WTC11 (cell line): ENCODE measurements at regions not wholly inside any gene's neighbourhood (a gene's known extent, or its start where the extent isn't known, plus 50 kb on each side); places are given as distances from the start of the nearest gene placed in this dataset.

Source experiments
- ATAC-seq: fragments of 200-7000 bp; cut with Tn5 transposase; 2 replicates; pipeline ENCODE4 v1.10.0; 2021; ENCODE audit warnings: mild to moderate bottlenecking, moderate library complexity
- CTCF ChIA-PET: fragments of 300-600 bp; sonication (Branson Sonifier 250); formaldehyde crosslinking; loops from one replicate; lab custom pipeline; 2021; ENCODE audit warnings: antibody characterized with exemption; lab: Charles Lee
- POLR2A ChIA-PET: fragments of 350-600 bp; sonication (Branson Sonifier 250); formaldehyde crosslinking; loops from one replicate; lab custom pipeline; 2021; ENCODE audit warnings: antibody characterized with exemption; lab: Charles Lee
- DNase-seq: peaks from one replicate; pipeline ENCODE4 v3.0.0; 2021; ENCODE audit warnings: low spot score
- H3K27ac Mint-ChIP-seq: 2 replicates; pipeline ENCODE4 v1.8.0; 2021; ENCODE audit warnings: mixed read lengths
- H3K27me3 Mint-ChIP-seq: 2 replicates; pipeline ENCODE4 v1.8.0; 2021; ENCODE audit warnings: low read depth, mild to moderate bottlenecking, moderate library complexity, mixed read lengths
- H3K36me3 Mint-ChIP-seq: 2 replicates; pipeline ENCODE4 v1.8.0; 2021; ENCODE audit warnings: mixed read lengths
- H3K4me1 Mint-ChIP-seq: 2 replicates; pipeline ENCODE4 v1.8.0; 2022; ENCODE audit warnings: mixed read lengths
- H3K4me3 Mint-ChIP-seq: 2 replicates; pipeline ENCODE4 v1.8.0; 2021; ENCODE audit warnings: mild to moderate bottlenecking, moderate library complexity, mixed read lengths
- H3K9me3 Mint-ChIP-seq: 2 replicates; pipeline ENCODE4 v1.8.0; 2021; ENCODE audit warnings: mixed read lengths
- GRHL2 ChIP-seq: fragments of 250-450 bp; sonication (Bioruptor Pico); IDR thresholded peaks from 2 replicates; pipeline ENCODE4 v1.8.0; 2022; ENCODE audit warnings: mild to moderate bottlenecking, moderate library complexity; ENCODE audit not compliant: insufficient replicate concordance, severe bottlenecking
- HMGA2 ChIP-seq: fragments of 250-450 bp; sonication (Bioruptor Pico); IDR thresholded peaks from 2 replicates; pipeline ENCODE4 v1.4.0; 2021; ENCODE audit warnings: mild to moderate bottlenecking, moderate library complexity
- JUN ChIP-seq: sonication (generic); formaldehyde crosslinking; IDR thresholded peaks from 2 replicates; pipeline ENCODE4 v1.8.0; 2023; ENCODE audit warnings: mild to moderate bottlenecking, missing genetic modification reagents
- MXD4 ChIP-seq: fragments of 250-450 bp; sonication (Bioruptor Pico); IDR thresholded peaks from 2 replicates; pipeline ENCODE4 v1.8.0; 2021; ENCODE audit warnings: mild to moderate bottlenecking, moderate library complexity, borderline replicate concordance
- NFE2L1 ChIP-seq: sonication (generic); formaldehyde crosslinking; IDR thresholded peaks from 2 replicates; pipeline ENCODE4 v1.8.1; 2023; ENCODE audit warnings: missing genetic modification reagents
- SP1 ChIP-seq: sonication (generic); formaldehyde crosslinking; conservative IDR thresholded peaks from 2 replicates; pipeline ENCODE4 v1.8.1; 2022; ENCODE audit warnings: missing genetic modification reagents
- TP53 ChIP-seq: sonication (generic); formaldehyde crosslinking; IDR thresholded peaks from 2 replicates; pipeline ENCODE4 v1.8.1; 2023; ENCODE audit warnings: mild to moderate bottlenecking, missing genetic modification reagents
- ZNF416 ChIP-seq: fragments of 250-450 bp; sonication (Bioruptor Pico); IDR thresholded peaks from 2 replicates; pipeline ENCODE4 v1.9.0; 2021; ENCODE audit warnings: mild to moderate bottlenecking, inconsistent platforms
- TF ChIP-seq, protein P1 (sequence below): fragments of 250-450 bp; sonication (Bioruptor Pico); IDR thresholded peaks from 2 replicates; pipeline ENCODE4 v1.9.0; 2021; ENCODE audit warnings: mild to moderate bottlenecking
- TF ChIP-seq, protein P2 (sequence below): sonication (generic); formaldehyde crosslinking; IDR thresholded peaks from 2 replicates; pipeline ENCODE4 v1.8.0; 2022; ENCODE audit warnings: mild to moderate bottlenecking, missing genetic modification reagents
- TF ChIP-seq, protein P3 (sequence below): fragments of 250-450 bp; sonication (Bioruptor Pico); conservative IDR thresholded peaks from 2 replicates; pipeline ENCODE4 v1.9.0; 2021; ENCODE audit warnings: mild to moderate bottlenecking
- TF ChIP-seq, protein P4 (sequence below): fragments of 250-450 bp; sonication (Bioruptor Pico); IDR thresholded peaks from 2 replicates; pipeline ENCODE4 v1.9.0; 2021; ENCODE audit warnings: moderate library complexity, mild to moderate bottlenecking, inconsistent platforms, borderline replicate concordance
- TF ChIP-seq, protein P5 (sequence below): sonication (generic); formaldehyde crosslinking; IDR thresholded peaks from 2 replicates; pipeline ENCODE4 v1.8.1; 2022; ENCODE audit warnings: mild to moderate bottlenecking, missing genetic modification reagents, moderate library complexity, borderline replicate concordance
- TF ChIP-seq, protein P6 (sequence below): sonication (generic); formaldehyde crosslinking; IDR thresholded peaks from 2 replicates; pipeline ENCODE4 v1.8.1; 2023; ENCODE audit warnings: mild to moderate bottlenecking, missing genetic modification reagents, moderate library complexity

DNA sequence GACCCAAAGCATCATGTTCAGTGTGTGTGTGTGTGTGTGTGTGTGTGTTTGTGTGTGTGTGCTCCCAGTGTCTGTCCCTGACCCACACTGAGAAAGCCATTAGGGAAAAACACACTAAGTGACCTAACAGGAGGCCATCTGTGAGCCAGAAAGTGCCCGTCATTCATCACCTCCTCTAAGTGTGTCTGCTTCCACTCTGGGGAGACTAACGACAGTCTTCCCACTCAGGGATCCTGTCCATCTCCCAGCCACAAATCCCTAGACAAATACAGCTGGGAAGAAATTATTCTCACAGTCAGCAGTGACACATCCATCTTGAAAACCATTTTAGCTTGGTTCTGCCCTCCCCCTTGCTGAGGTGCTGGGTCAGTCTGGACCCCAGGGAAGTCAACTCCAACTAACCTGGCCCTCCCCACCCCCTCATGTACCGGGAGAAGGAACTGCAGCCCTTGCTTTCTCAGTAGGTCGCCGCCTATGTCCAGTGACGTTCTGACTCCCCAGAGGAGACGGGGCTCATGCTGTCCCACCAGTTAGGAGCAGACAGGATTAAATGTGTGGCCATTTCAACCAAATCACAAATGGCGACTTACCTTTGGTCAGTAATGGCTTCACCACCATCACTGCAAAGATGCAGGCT is 296.5 kb upstream of the ZNF32 start (continued):
- TF ChIP-seq, protein P1, sequence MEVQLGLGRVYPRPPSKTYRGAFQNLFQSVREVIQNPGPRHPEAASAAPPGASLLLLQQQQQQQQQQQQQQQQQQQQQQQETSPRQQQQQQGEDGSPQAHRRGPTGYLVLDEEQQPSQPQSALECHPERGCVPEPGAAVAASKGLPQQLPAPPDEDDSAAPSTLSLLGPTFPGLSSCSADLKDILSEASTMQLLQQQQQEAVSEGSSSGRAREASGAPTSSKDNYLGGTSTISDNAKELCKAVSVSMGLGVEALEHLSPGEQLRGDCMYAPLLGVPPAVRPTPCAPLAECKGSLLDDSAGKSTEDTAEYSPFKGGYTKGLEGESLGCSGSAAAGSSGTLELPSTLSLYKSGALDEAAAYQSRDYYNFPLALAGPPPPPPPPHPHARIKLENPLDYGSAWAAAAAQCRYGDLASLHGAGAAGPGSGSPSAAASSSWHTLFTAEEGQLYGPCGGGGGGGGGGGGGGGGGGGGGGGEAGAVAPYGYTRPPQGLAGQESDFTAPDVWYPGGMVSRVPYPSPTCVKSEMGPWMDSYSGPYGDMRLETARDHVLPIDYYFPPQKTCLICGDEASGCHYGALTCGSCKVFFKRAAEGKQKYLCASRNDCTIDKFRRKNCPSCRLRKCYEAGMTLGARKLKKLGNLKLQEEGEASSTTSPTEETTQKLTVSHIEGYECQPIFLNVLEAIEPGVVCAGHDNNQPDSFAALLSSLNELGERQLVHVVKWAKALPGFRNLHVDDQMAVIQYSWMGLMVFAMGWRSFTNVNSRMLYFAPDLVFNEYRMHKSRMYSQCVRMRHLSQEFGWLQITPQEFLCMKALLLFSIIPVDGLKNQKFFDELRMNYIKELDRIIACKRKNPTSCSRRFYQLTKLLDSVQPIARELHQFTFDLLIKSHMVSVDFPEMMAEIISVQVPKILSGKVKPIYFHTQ = no peak
- TF ChIP-seq, protein P2, sequence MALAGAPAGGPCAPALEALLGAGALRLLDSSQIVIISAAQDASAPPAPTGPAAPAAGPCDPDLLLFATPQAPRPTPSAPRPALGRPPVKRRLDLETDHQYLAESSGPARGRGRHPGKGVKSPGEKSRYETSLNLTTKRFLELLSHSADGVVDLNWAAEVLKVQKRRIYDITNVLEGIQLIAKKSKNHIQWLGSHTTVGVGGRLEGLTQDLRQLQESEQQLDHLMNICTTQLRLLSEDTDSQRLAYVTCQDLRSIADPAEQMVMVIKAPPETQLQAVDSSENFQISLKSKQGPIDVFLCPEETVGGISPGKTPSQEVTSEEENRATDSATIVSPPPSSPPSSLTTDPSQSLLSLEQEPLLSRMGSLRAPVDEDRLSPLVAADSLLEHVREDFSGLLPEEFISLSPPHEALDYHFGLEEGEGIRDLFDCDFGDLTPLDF = no peak
- no peak for TF ChIP-seq TP53 (CRISPR knock-in tag)
- TF ChIP-seq NFE2L1 (CRISPR knock-in tag) = no peak
- TF ChIP-seq, protein P3, sequence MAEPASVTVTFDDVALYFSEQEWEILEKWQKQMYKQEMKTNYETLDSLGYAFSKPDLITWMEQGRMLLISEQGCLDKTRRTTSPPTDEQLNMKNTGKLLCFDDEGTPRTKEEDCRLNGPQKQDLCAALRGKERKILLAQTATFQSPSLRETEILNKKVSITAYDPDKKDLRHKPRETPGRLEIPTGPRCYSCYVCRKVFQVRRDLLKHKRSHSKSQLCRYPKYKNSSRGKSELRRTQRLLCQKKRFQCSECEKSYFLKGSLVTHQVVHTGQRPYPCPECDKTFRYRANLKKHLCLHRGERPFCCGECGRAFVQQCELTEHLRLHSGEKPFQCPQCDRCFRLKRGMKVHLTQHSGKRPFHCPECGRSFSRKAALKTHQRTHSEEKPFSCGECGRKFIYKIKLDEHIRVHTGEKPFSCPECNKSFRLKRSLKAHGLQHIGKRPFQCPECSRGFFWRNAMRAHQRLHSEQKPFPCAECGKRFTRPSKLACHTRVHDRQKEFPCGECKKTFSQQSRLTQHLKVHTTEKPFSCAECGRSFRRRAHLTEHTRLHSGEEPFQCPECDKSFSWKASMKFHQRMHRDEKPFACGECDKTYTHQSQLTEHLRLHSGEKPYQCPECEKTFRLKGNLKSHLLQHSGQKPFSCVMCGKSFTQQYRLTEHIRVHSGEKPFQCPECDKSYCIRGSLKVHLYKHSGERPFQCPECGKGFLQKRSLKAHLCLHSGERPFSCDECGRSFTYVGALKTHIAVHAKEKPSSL = no peak
- no peak for TF ChIP-seq HMGA2 (CRISPR knock-in tag)
- TF ChIP-seq MXD4 = no peak
- no peak for TF ChIP-seq JUN (CRISPR knock-in tag)
- no peak for TF ChIP-seq ZNF416 (CRISPR knock-in tag)
- TF ChIP-seq, protein P4, sequence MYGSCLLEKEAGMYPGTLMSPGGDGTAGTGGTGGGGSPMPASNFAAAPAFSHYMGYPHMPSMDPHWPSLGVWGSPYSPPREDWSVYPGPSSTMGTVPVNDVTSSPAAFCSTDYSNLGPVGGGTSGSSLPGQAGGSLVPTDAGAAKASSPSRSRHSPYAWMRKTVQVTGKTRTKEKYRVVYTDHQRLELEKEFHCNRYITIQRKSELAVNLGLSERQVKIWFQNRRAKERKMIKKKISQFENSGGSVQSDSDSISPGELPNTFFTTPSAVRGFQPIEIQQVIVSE = no peak
- TF ChIP-seq, protein P5, sequence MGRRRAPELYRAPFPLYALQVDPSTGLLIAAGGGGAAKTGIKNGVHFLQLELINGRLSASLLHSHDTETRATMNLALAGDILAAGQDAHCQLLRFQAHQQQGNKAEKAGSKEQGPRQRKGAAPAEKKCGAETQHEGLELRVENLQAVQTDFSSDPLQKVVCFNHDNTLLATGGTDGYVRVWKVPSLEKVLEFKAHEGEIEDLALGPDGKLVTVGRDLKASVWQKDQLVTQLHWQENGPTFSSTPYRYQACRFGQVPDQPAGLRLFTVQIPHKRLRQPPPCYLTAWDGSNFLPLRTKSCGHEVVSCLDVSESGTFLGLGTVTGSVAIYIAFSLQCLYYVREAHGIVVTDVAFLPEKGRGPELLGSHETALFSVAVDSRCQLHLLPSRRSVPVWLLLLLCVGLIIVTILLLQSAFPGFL (CRISPR knock-in tag) = no peak
- TF ChIP-seq, all 79 proteins: peak for 0

DNA sequence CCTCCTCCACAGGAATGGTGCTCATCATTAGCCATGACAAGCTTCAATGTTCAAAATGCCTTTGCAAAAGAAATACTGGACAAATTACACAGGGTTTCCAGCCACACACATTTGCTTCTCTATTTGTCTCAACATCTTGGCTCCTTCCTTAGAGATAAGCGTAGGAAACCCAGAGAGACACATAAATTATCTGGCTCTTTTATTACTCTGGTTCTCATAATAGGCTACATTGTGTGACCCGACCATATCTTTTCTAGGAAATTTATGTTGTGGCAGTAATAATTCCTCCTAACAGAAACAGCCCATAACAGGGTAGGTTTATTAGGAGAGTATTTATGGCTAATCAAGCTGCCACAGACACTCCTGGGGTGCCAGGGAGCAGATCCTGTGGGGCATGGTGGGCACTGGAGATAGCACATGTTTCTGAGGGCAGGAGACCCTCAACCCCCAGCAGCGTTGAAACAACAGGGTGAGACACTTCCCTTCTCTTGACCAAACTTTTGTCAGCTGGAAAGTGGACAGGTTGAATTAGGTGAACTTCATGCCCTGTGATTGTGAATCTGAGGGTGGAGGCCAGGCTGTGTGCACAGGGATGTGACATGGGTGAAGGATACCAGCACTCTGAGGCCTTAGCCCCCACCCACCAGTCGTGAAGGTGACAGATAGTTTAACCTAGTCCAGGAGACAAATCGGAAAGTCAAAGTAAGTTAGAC is 295.9 kb upstream of the ZNF32 start:
- ATAC-seq (no peak), DNase-seq (no peak)
- Mint-ChIP-seq H3K4me1 (peaks cover 7% of the 10 kb centered on the region), H3K36me3 (no peaks in the 10 kb centered on the region), H3K27ac (no peak overlapping the region), H3K27me3 (no peaks in the 10 kb centered on the region), H3K4me3 (no peak overlapping the region), H3K9me3 (peaks cover 5% of the 10 kb centered on the region)
- POLR2A ChIA-PET = no interaction called here
- TF ChIP-seq MXD4 (no peak), SP1 (CRISPR knock-in tag) (no peak), GRHL2 (CRISPR knock-in tag) (no peak)
- TF ChIP-seq, protein P6, sequence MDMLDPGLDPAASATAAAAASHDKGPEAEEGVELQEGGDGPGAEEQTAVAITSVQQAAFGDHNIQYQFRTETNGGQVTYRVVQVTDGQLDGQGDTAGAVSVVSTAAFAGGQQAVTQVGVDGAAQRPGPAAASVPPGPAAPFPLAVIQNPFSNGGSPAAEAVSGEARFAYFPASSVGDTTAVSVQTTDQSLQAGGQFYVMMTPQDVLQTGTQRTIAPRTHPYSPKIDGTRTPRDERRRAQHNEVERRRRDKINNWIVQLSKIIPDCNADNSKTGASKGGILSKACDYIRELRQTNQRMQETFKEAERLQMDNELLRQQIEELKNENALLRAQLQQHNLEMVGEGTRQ = no peak
- TF ChIP-seq, protein P2 = no peak
- CTCF ChIA-PET = no interaction called here
